HEK293 (cell line): ENCODE measurements at regions not wholly inside any gene's neighbourhood (a gene's known extent, or its start where the extent isn't known, plus 50 kb on each side); places are given as distances from the start of the nearest gene placed in this dataset.

ENCODE experiments used
- CTCF ChIA-PET: fragments of 350-600 bp; formaldehyde crosslinking; extraction: SDS; loops from one replicate; lab custom pipeline; 2021; ENCODE audit warnings: antibody characterized with exemption; lab: Yijun Ruan, JAX
- POLR2A ChIA-PET: fragments of 300-600 bp; formaldehyde crosslinking; extraction: SDS; loops from one replicate; lab custom pipeline; 2020; ENCODE audit warnings: antibody characterized with exemption, inconsistent platforms; lab: Yijun Ruan, JAX
- H3K27ac ChIP-seq: fragments of 200-500 bp; sonication (Bioruptor generic); 2 replicates; pipeline ENCODE4 v1.5.1; 2014; ENCODE audit warnings: low read depth, low read length, control low read depth, inconsistent platforms; ENCODE audit errors: extremely low read depth
- H3K36me3 ChIP-seq, 2 experiments: fragments of 200-500 bp in 1 of 2; sonication (Bioruptor generic) in 1 of 2; 1 replicate in 1 of 2; 2 replicates in 1 of 2; pipeline ENCODE4 v1.5.1; 2014 to 2017; ENCODE audit warnings: inconsistent platforms in 2 of 2, low read length in 2 of 2; ENCODE audit not compliant: control insufficient read depth in 2 of 2, insufficient read depth in 1 of 2
- H3K4me1 ChIP-seq: fragments of 200-500 bp; sonication (Bioruptor generic); 2 replicates; pipeline ENCODE4 v1.5.1; 2014; ENCODE audit warnings: mild to moderate bottlenecking, low read length, inconsistent platforms; ENCODE audit not compliant: control insufficient read depth, insufficient read depth
- H3K4me3 ChIP-seq: 2 replicates; pipeline ENCODE4 v1.5.1; 2011; ENCODE audit warnings: low read depth, mild to moderate bottlenecking, control low read depth, low read length, moderate library complexity
- H3K9me3 ChIP-seq: fragments of 200-500 bp; sonication (Bioruptor generic); 2 replicates; pipeline ENCODE4 v1.5.1; 2014; ENCODE audit warnings: low read depth, low read length, inconsistent platforms; ENCODE audit not compliant: control insufficient read depth, insufficient read depth
- EGR2 ChIP-seq: fragments of 450-650 bp; formaldehyde crosslinking; IDR thresholded peaks from 2 replicates; pipeline ENCODE4 v1.5.1; 2016; ENCODE audit warnings: low read depth, missing biosample characterization, missing genetic modification characterization
- HIC1 ChIP-seq: fragments of 450-650 bp; formaldehyde crosslinking; IDR thresholded peaks from 2 replicates; pipeline ENCODE4 v1.5.1; 2016; ENCODE audit warnings: missing biosample characterization, missing genetic modification characterization
- SCRT2 ChIP-seq: fragments of 450-650 bp; formaldehyde crosslinking; IDR thresholded peaks from 2 replicates; pipeline ENCODE4 v1.5.1; 2016; ENCODE audit warnings: missing biosample characterization, missing genetic modification characterization
- ZBTB21 ChIP-seq: fragments of 450-650 bp; formaldehyde crosslinking; IDR thresholded peaks from 2 replicates; pipeline ENCODE4 v1.5.1; 2017; ENCODE audit warnings: missing biosample characterization, missing genetic modification characterization
- ZBTB6 ChIP-seq: fragments of 450-650 bp; formaldehyde crosslinking; IDR thresholded peaks from 2 replicates; pipeline ENCODE4 v1.5.1; 2017; ENCODE audit warnings: missing biosample characterization, missing genetic modification characterization
- ZFP69B ChIP-seq: fragments of 450-650 bp; formaldehyde crosslinking; IDR thresholded peaks from 2 replicates; pipeline ENCODE4 v1.5.1; 2016; ENCODE audit warnings: missing biosample characterization, missing genetic modification characterization
- ZIC2 ChIP-seq: fragments of 450-650 bp; formaldehyde crosslinking; IDR thresholded peaks from 2 replicates; pipeline ENCODE4 v1.5.1; 2016; ENCODE audit warnings: missing biosample characterization, missing genetic modification characterization
- ZNF114 ChIP-seq: fragments of 450-650 bp; formaldehyde crosslinking; IDR thresholded peaks from 2 replicates; pipeline ENCODE4 v1.5.0; 2017; ENCODE audit warnings: missing biosample characterization, missing genetic modification characterization
- ZNF155 ChIP-seq: fragments of 450-650 bp; formaldehyde crosslinking; IDR thresholded peaks from 2 replicates; pipeline ENCODE4 v1.5.1; 2016; ENCODE audit warnings: missing biosample characterization, missing genetic modification characterization
- ZNF473 ChIP-seq: fragments of 450-650 bp; formaldehyde crosslinking; IDR thresholded peaks from 2 replicates; pipeline ENCODE4 v1.5.1; 2017; ENCODE audit warnings: missing biosample characterization, missing genetic modification characterization
- ZNF518A ChIP-seq: fragments of 450-650 bp; formaldehyde crosslinking; conservative IDR thresholded peaks from 2 replicates; pipeline ENCODE4 v1.5.1; 2016; ENCODE audit warnings: low read depth, missing biosample characterization, missing genetic modification characterization
- ZNF558 ChIP-seq: fragments of 450-650 bp; formaldehyde crosslinking; IDR thresholded peaks from 2 replicates; pipeline ENCODE4 v1.5.1; 2016; ENCODE audit warnings: missing biosample characterization, missing genetic modification characterization
- ZNF624 ChIP-seq: fragments of 450-650 bp; formaldehyde crosslinking; IDR thresholded peaks from 2 replicates; pipeline ENCODE4 v1.5.1; 2017; ENCODE audit warnings: missing biosample characterization, missing genetic modification characterization
- ZNF747 ChIP-seq: fragments of 450-650 bp; formaldehyde crosslinking; IDR thresholded peaks from 2 replicates; pipeline ENCODE4 v1.5.1; 2016; ENCODE audit warnings: missing biosample characterization, missing genetic modification characterization
- TF ChIP-seq, protein P1 (sequence below): fragments of 450-650 bp; formaldehyde crosslinking; IDR thresholded peaks from 2 replicates; pipeline ENCODE4 v1.5.1; 2016; ENCODE audit warnings: missing biosample characterization, missing genetic modification characterization
- TF ChIP-seq, protein P2 (sequence below): fragments of 450-650 bp; formaldehyde crosslinking; IDR thresholded peaks from 2 replicates; pipeline ENCODE4 v1.5.1; 2016; ENCODE audit warnings: missing biosample characterization, missing genetic modification characterization

- no peaks in the 10 kb centered on the region for H3K9me3 ChIP-seq
- H3K4me3 ChIP-seq = no peak overlapping the region
- no peak overlapping the region for H3K27ac ChIP-seq
- no peaks in the 10 kb centered on the region for H3K36me3 ChIP-seq
- no peak for TF ChIP-seq ZNF518A (tag by site-specific recombination)
- TF ChIP-seq ZNF114 (tag by site-specific recombination) = no peak
- no peak for TF ChIP-seq ZNF473 (tag by site-specific recombination)
- TF ChIP-seq ZNF747 (tag by site-specific recombination) = no peak
- no peak for TF ChIP-seq ZNF155 (tag by site-specific recombination)
- no peak for TF ChIP-seq ZFP69B
- no peak for TF ChIP-seq ZBTB21
- TF ChIP-seq ZNF558 (tag by site-specific recombination) = no peak
- TF ChIP-seq EGR2 = no peak
- no peak for TF ChIP-seq ZNF624 (tag by site-specific recombination)
- no peak for TF ChIP-seq HIC1
- TF ChIP-seq SCRT2 (tag by site-specific recombination) = no peak
- TF ChIP-seq, protein P1, sequence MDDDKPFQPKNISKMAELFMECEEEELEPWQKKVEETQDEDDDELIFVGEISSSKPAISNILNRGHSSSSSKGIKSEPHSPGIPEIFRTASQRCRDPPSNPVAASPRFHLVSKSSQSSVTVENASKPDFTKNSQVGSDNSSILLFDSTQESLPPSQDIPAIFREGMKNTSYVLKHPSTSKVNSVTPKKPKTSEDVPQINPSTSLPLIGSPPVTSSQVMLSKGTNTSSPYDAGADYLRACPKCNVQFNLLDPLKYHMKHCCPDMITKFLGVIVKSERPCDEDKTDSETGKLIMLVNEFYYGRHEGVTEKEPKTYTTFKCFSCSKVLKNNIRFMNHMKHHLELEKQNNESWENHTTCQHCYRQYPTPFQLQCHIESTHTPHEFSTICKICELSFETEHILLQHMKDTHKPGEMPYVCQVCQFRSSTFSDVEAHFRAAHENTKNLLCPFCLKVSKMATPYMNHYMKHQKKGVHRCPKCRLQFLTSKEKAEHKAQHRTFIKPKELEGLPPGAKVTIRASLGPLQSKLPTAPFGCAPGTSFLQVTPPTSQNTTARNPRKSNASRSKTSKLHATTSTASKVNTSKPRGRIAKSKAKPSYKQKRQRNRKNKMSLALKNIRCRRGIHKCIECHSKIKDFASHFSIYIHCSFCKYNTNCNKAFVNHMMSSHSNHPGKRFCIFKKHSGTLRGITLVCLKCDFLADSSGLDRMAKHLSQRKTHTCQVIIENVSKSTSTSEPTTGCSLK (tag by site-specific recombination) = no peak
- no peak for TF ChIP-seq ZIC2
- no peak for TF ChIP-seq ZBTB6 (tag by site-specific recombination)
- TF ChIP-seq, protein P2, sequence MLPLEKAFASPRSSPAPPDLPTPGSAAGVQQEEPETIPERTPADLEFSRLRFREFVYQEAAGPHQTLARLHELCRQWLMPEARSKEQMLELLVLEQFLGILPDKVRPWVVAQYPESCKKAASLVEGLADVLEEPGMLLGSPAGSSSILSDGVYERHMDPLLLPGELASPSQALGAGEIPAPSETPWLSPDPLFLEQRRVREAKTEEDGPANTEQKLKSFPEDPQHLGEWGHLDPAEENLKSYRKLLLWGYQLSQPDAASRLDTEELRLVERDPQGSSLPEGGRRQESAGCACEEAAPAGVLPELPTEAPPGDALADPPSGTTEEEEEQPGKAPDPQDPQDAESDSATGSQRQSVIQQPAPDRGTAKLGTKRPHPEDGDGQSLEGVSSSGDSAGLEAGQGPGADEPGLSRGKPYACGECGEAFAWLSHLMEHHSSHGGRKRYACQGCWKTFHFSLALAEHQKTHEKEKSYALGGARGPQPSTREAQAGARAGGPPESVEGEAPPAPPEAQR (tag by site-specific recombination) = no peak
- CTCF ChIA-PET = no interaction called here
- POLR2A ChIA-PET = no interaction called here
- H3K4me1 ChIP-seq = no peaks in the 10 kb centered on the region
Observed at GRCh38 chr7:121499624-121500023, 103.5 kb upstream of the FAM3C start.
